H9 (cell line): ENCODE measurements at regions not wholly inside any gene's neighbourhood (a gene's known extent, or its start where the extent isn't known, plus 50 kb on each side); places are given as distances from the start of the nearest gene placed in this dataset.

Experiments used
- DNase-seq: peaks from one replicate; pipeline ENCODE4 v3.0.0-alpha.2; 2017
- H2AFZ ChIP-seq: one replicate; pipeline ENCODE4 v1.6.1; 2013; ENCODE audit warnings: mild to moderate bottlenecking, low read length, control low read depth, moderate library complexity
- H2AK5ac ChIP-seq: 2 replicates; pipeline ENCODE4 v1.6.1; 2013; ENCODE audit warnings: low read length, control low read depth, mixed read lengths; ENCODE audit not compliant: insufficient read length
- H2BK120ac ChIP-seq: one replicate; pipeline ENCODE4 v1.6.1; 2013; ENCODE audit warnings: low read depth, mild to moderate bottlenecking, low read length, control low read depth, inconsistent platforms; ENCODE audit not compliant: poor library complexity, severe bottlenecking
- H2BK12ac ChIP-seq: 2 replicates; pipeline ENCODE4 v1.6.1; 2013; ENCODE audit warnings: low read length, control low read depth, mixed read lengths, low read depth; ENCODE audit not compliant: insufficient read length
- H2BK15ac ChIP-seq: 2 replicates; pipeline ENCODE4 v1.6.1; 2013; ENCODE audit warnings: low read depth, low read length, control low read depth
- H2BK20ac ChIP-seq: one replicate; pipeline ENCODE4 v1.6.1; 2013; ENCODE audit warnings: low read depth, mild to moderate bottlenecking, low read length, control low read depth, inconsistent platforms; ENCODE audit not compliant: poor library complexity, severe bottlenecking
- H2BK5ac ChIP-seq: 2 replicates; pipeline ENCODE4 v1.6.1; 2013; ENCODE audit warnings: low read length, control low read depth, mixed read lengths; ENCODE audit not compliant: insufficient read length
- H3K14ac ChIP-seq: 2 replicates; pipeline ENCODE4 v1.6.1; 2013; ENCODE audit warnings: low read length, control low read depth; ENCODE audit not compliant: insufficient read depth
- H3K18ac ChIP-seq: 2 replicates; pipeline ENCODE4 v1.6.1; 2013; ENCODE audit warnings: low read depth, mild to moderate bottlenecking, mixed read lengths, low read length, control low read depth; ENCODE audit not compliant: insufficient read length
- H3K23ac ChIP-seq: 2 replicates; pipeline ENCODE4 v1.6.1; 2013; ENCODE audit warnings: low read length, control low read depth, mixed read lengths, low read depth; ENCODE audit not compliant: insufficient read length
- H3K23me2 ChIP-seq: 2 replicates; pipeline ENCODE4 v1.6.1; 2013; ENCODE audit warnings: low read depth, mild to moderate bottlenecking, mixed read lengths, low read length, control low read depth; ENCODE audit not compliant: insufficient read length, poor library complexity, severe bottlenecking
- H3K27ac ChIP-seq: 2 replicates; pipeline ENCODE4 v1.5.1; 2013; ENCODE audit warnings: low read length, control low read depth, mixed read lengths, low read depth; ENCODE audit not compliant: insufficient read length
- H3K27me3 ChIP-seq: 2 replicates; pipeline ENCODE4 v1.6.1; 2013; ENCODE audit warnings: low read length, control low read depth, inconsistent platforms; ENCODE audit not compliant: insufficient read depth
- H3K4ac ChIP-seq: 2 replicates; pipeline ENCODE4 v1.6.1; 2013; ENCODE audit warnings: low read depth, mild to moderate bottlenecking, control low read depth, inconsistent platforms, low read length, moderate library complexity
- H3K4me1 ChIP-seq: 2 replicates; pipeline ENCODE4 v1.6.1; 2013; ENCODE audit warnings: low read length, control low read depth, inconsistent platforms; ENCODE audit not compliant: insufficient read depth
- H3K4me2 ChIP-seq: 2 replicates; pipeline ENCODE4 v1.6.1; 2013; ENCODE audit warnings: low read length, control low read depth, mixed read lengths; ENCODE audit not compliant: insufficient read length, insufficient read depth
- H3K56ac ChIP-seq: 2 replicates; pipeline ENCODE4 v1.6.1; 2013; ENCODE audit warnings: low read depth, mild to moderate bottlenecking, mixed read lengths, low read length, control low read depth; ENCODE audit not compliant: insufficient read length
- H3K79me1 ChIP-seq: 2 replicates; pipeline ENCODE4 v1.6.1; 2013; ENCODE audit warnings: low read depth, mild to moderate bottlenecking, moderate library complexity, low read length, control low read depth, inconsistent platforms; ENCODE audit not compliant: insufficient read depth, poor library complexity, severe bottlenecking
- H3K79me2 ChIP-seq: 2 replicates; pipeline ENCODE4 v1.6.1; 2013; ENCODE audit warnings: low read length, control low read depth, inconsistent platforms; ENCODE audit not compliant: insufficient read depth
- H3K9ac ChIP-seq: 2 replicates; pipeline ENCODE4 v1.6.1; 2013; ENCODE audit warnings: low read length, control low read depth, mixed read lengths; ENCODE audit not compliant: insufficient read length; ENCODE audit errors: extremely low read depth
- H3K9me3 ChIP-seq: one replicate; pipeline ENCODE4 v1.6.1; 2013; ENCODE audit warnings: low read depth, low read length, inconsistent platforms; ENCODE audit not compliant: control insufficient read depth
- H3T11ph ChIP-seq: one replicate; pipeline ENCODE4 v1.6.1; 2013; ENCODE audit warnings: mild to moderate bottlenecking, low read length, control low read depth, inconsistent platforms
- H4K20me1 ChIP-seq: one replicate; pipeline ENCODE4 v1.6.1; 2013; ENCODE audit not compliant: control insufficient read depth, insufficient read length, insufficient read depth
- H4K5ac ChIP-seq: 2 replicates; pipeline ENCODE4 v1.6.1; 2013; ENCODE audit warnings: low read depth, mild to moderate bottlenecking, mixed read lengths, low read length, control low read depth; ENCODE audit not compliant: insufficient read length
- H4K8ac ChIP-seq: replicated peaks from 2 replicates; pipeline ENCODE4 v1.6.1; 2013; ENCODE audit warnings: low read length, control low read depth, mixed read lengths, low read depth; ENCODE audit not compliant: insufficient read length
- H4K91ac ChIP-seq: 2 replicates; pipeline ENCODE4 v1.6.1; 2013; ENCODE audit warnings: low read depth, mild to moderate bottlenecking, moderate library complexity, mixed read lengths, low read length, control low read depth; ENCODE audit not compliant: insufficient read length
- H3K27ac Mint-ChIP-seq, 3 experiments: 2 replicates in 2 of 3; 3 replicates in 1 of 3; pipeline ENCODE4 v1.8.0; 2020 to 2021; ENCODE audit warnings: mixed read lengths in 3 of 3, mild to moderate bottlenecking in 1 of 3, moderate library complexity in 1 of 3
- H3K27me3 Mint-ChIP-seq: 2 replicates; pipeline ENCODE4 v1.8.0; 2021; ENCODE audit warnings: low read depth, mild to moderate bottlenecking, moderate library complexity, mixed read lengths
- H3K36me3 Mint-ChIP-seq, 3 experiments: 2 replicates in 2 of 3; 3 replicates in 1 of 3; pipeline ENCODE4 v1.8.0; 2020 to 2021; ENCODE audit warnings: low read depth in 3 of 3, mixed read lengths in 3 of 3; ENCODE audit not compliant: insufficient read depth in 1 of 3
- H3K4me1 Mint-ChIP-seq, 2 experiments: 2 replicates each; pipeline ENCODE4 v1.8.0; 2020; ENCODE audit warnings: mixed read lengths in 2 of 2
- H3K4me3 Mint-ChIP-seq, 2 experiments: 2 replicates in 1 of 2; 3 replicates in 1 of 2; pipeline ENCODE4 v1.8.0; 2020 to 2021; ENCODE audit warnings: mild to moderate bottlenecking in 2 of 2, mixed read lengths in 2 of 2, moderate library complexity in 1 of 2
- H3K9me3 Mint-ChIP-seq, 2 experiments: 2 replicates in 1 of 2; 3 replicates in 1 of 2; pipeline ENCODE4 v1.8.0; 2020; ENCODE audit warnings: mild to moderate bottlenecking in 2 of 2, mixed read lengths in 2 of 2, moderate library complexity in 1 of 2
- CTCF ChIP-seq: fragments of 200-600 bp; sonication (generic); conservative IDR thresholded peaks from 3 replicates; pipeline ENCODE4 v1.8.0; 2021; ENCODE audit warnings: antibody characterized with exemption, mild to moderate bottlenecking
- WGBS: extraction: QIAGEN DNeasy Blood & Tissue Kit; methylation state at CpG from one replicate; pipeline ENCODE4 v1.1.7; 2013; ENCODE audit warnings: missing lambda C conversion rate, low lambda C conversion rate, mixed read lengths; ENCODE audit not compliant: insufficient read length; ENCODE audit errors: extremely low coverage; 5-methylcytosine and 5-hydroxymethylcytosine counted together

- H4K91ac ChIP-seq, result no peak overlapping the region
- H4K5ac ChIP-seq, result no peak overlapping the region
- no peak overlapping the region for H4K8ac ChIP-seq
- no peak overlapping the region for H2AFZ ChIP-seq
- H3K27me3 ChIP-seq, result no peaks in the 10 kb centered on the region
- no peak overlapping the region for H2BK15ac ChIP-seq
- H2BK5ac ChIP-seq, result no peak overlapping the region
- no peak overlapping the region for H3K4ac ChIP-seq
- H3K9ac ChIP-seq, result no peak overlapping the region
- no peak overlapping the region for H3T11ph ChIP-seq
- no CpG with 5 or more reads among the region's 2 CpGs for WGBS
- H3K23me2 ChIP-seq, result peaks cover 2% of the 10 kb centered on the region
- H3K79me2 ChIP-seq, result no peaks in the 10 kb centered on the region
- H3K36me3 Mint-ChIP-seq, result no peaks in the 10 kb centered on the region
- no peak overlapping the region for H2BK12ac ChIP-seq
- H2BK20ac ChIP-seq, result no peak overlapping the region
- H3K27me3 Mint-ChIP-seq, result peaks cover 3% of the 10 kb centered on the region; the same call in 1 of the 2 replicates
- no peak overlapping the region for H3K27ac ChIP-seq
- H3K23ac ChIP-seq, result no peak overlapping the region
- no peak overlapping the region for H3K56ac ChIP-seq
- no peaks in the 10 kb centered on the region for H3K9me3 ChIP-seq
- H3K27ac Mint-ChIP-seq, result no peak overlapping the region
- H3K18ac ChIP-seq, result no peak overlapping the region
- no peak overlapping the region for H3K14ac ChIP-seq
- H3K79me1 ChIP-seq, result no peaks in the 10 kb centered on the region
- DNase-seq, result no peak
- H3K4me1 ChIP-seq, result peaks cover 11% of the 10 kb centered on the region; the same call in 1 of the 2 replicates
- no peak overlapping the region for H2AK5ac ChIP-seq
- H4K20me1 ChIP-seq, result no peaks in the 10 kb centered on the region
- no peak overlapping the region for H3K4me3 Mint-ChIP-seq
- no peak for TF ChIP-seq CTCF
- no peak overlapping the region for H3K4me2 ChIP-seq
- H2BK120ac ChIP-seq, result no peak overlapping the region
- peaks cover 47 to 55% of the 10 kb centered on the region in 2 experiments for H3K4me1 Mint-ChIP-seq
- no peaks in the 10 kb centered on the region; a peak in 1 of 5 replicates for H3K9me3 Mint-ChIP-seq
Measured at GRCh38 chr2:20146401-20146800, 78.5 kb downstream of the SDC1 start.
